Natural killer cell (primary cell): ENCODE measurements at regions not wholly inside any gene's neighbourhood (a gene's known extent, or its start where the extent isn't known, plus 50 kb on each side); places are given as distances from the start of the nearest gene placed in this dataset.

ENCODE experiments used
- ATAC-seq, 3 donors: fragments of 150-1000 bp in 2 of 3; fragments of 200-7000 bp in 1 of 3; cut with Tn5 transposase; 1 replicate in 1 of 3; 2 replicates in 2 of 3; pipeline ENCODE4 v1.10.0; 2021; ENCODE audit warnings: mild to moderate bottlenecking in 2 of 3, moderate library complexity in 2 of 3
- DNase-seq, 2 donors: peaks; one replicate each; pipeline versions ENCODE4 v3.0.0 to v3.0.0-alpha.2; 2013 to 2021; ENCODE audit warnings: mixed read lengths in 1 of 2
- H3K27ac ChIP-seq: one replicate; pipeline ENCODE4 v1.5.1; 2013; ENCODE audit warnings: mild to moderate bottlenecking, low read length
- H3K27me3 ChIP-seq: one replicate; pipeline ENCODE4 v1.6.1; 2013; ENCODE audit warnings: low read length; ENCODE audit not compliant: control insufficient read depth, insufficient read depth
- H3K36me3 ChIP-seq: one replicate; pipeline ENCODE4 v1.6.1; 2013; ENCODE audit warnings: low read length; ENCODE audit not compliant: control insufficient read depth, insufficient read depth
- H3K4me1 ChIP-seq: one replicate; pipeline ENCODE4 v1.6.1; 2013; ENCODE audit warnings: low read length; ENCODE audit not compliant: control insufficient read depth, insufficient read depth
- H3K4me3 ChIP-seq: one replicate; pipeline ENCODE4 v1.5.1; 2013; ENCODE audit warnings: low read length
- H3K9me3 ChIP-seq: one replicate; pipeline ENCODE4 v1.6.1; 2013; ENCODE audit warnings: low read length; ENCODE audit not compliant: control insufficient read depth, insufficient read depth
- H3K27ac Mint-ChIP-seq, 2 donors: one replicate each; pipeline ENCODE4 v1.8.0; 2022; ENCODE audit warnings: mild to moderate bottlenecking in 2 of 2, mixed read lengths in 2 of 2, moderate library complexity in 1 of 2
- H3K27me3 Mint-ChIP-seq, 2 donors: one replicate each; pipeline ENCODE4 v1.8.0; 2022; ENCODE audit warnings: low read depth in 2 of 2, mixed read lengths in 2 of 2
- H3K36me3 Mint-ChIP-seq: one replicate; pipeline ENCODE4 v1.8.0; 2022; ENCODE audit warnings: mixed read lengths
- H3K4me1 Mint-ChIP-seq, 2 donors: one replicate each; pipeline ENCODE4 v1.8.0; 2022; ENCODE audit warnings: mixed read lengths in 2 of 2
- H3K4me3 Mint-ChIP-seq: one replicate; pipeline ENCODE4 v1.8.0; 2022; ENCODE audit warnings: mild to moderate bottlenecking, moderate library complexity, mixed read lengths
- H3K9me3 Mint-ChIP-seq, 2 donors: one replicate each; pipeline ENCODE4 v1.8.0; 2022; ENCODE audit warnings: mixed read lengths in 2 of 2
- CTCF ChIP-seq: fragments of 200-600 bp; IDR thresholded peaks from one replicate; pipeline ENCODE4 v1.8.0; 2022; ENCODE audit warnings: antibody characterized with exemption
- WGBS: methylation state at CpG from one replicate; pipeline ENCODE4 v1.1.7; 2013; ENCODE audit warnings: missing lambda C conversion rate; ENCODE audit not compliant: insufficient coverage; 5-methylcytosine and 5-hydroxymethylcytosine counted together
- intact Hi-C: fragments of 100-400 bp; cut with micrococcal nuclease; formaldehyde crosslinking; loops from one replicate; pipeline ENCODE4 v1.14.2; 2022

GRCh38 chr2:58460670-58461069, 219.5 kb upstream of the FANCL start:
- ATAC-seq: no peak
- H3K4me3 ChIP-seq: no peak overlapping the region
- WGBS: 91% methylated on average over 22 of the region's 22 CpGs
- TF ChIP-seq CTCF: no peak
- Mint-ChIP-seq H3K27ac (no peak overlapping the region), H3K36me3 (no peaks in the 10 kb centered on the region), H3K4me3 (no peak overlapping the region), H3K9me3 (peaks cover 3 to 4% of the 10 kb centered on the region in 2 donors), H3K27me3 (peaks cover 0 to 2% of the 10 kb centered on the region in 2 donors), H3K4me1 (no peaks in the 10 kb centered on the region)
- no peaks in the 10 kb centered on the region for H3K27me3 ChIP-seq
- H3K9me3 ChIP-seq: no peaks in the 10 kb centered on the region
- no peak overlapping the region for H3K27ac ChIP-seq
- H3K4me1 ChIP-seq: no peaks in the 10 kb centered on the region
- DNase-seq: no peak
- H3K36me3 ChIP-seq: no peaks in the 10 kb centered on the region
- intact Hi-C loops: no loop called here

GRCh38 chr2:58449286-58450010, 208.3 kb upstream of the FANCL start:
- Mint-ChIP-seq H3K27me3 (peaks cover 0 to 3% of the 10 kb centered on the region in 2 donors), H3K36me3 (no peaks in the 10 kb centered on the region), H3K4me3 (no peak overlapping the region), H3K27ac (no peak overlapping the region), H3K4me1 (no peaks in the 10 kb centered on the region), H3K9me3 (no peaks in the 10 kb centered on the region)
- H3K36me3 ChIP-seq: no peaks in the 10 kb centered on the region
- no peaks in the 10 kb centered on the region for H3K4me1 ChIP-seq
- 70% methylated on average over 3 of the region's 3 CpGs for WGBS
- no peak for TF ChIP-seq CTCF
- ATAC-seq (no peak), DNase-seq (no peak)
- no peak overlapping the region for H3K4me3 ChIP-seq
- no peak overlapping the region for H3K27ac ChIP-seq
- no peaks in the 10 kb centered on the region for H3K27me3 ChIP-seq
- intact Hi-C loops: no loop called here
- no peaks in the 10 kb centered on the region for H3K9me3 ChIP-seq

- H3K4me1 Mint-ChIP-seq: no peaks in the 10 kb centered on the region
- ATAC-seq: no peak
These were observed 207.7 kb upstream of the FANCL start for GRCh38 chr2:58448845-58449244.

More at GRCh38 chr2:58448845-58449244, 207.7 kb upstream of the FANCL start:
- intact Hi-C loops: no loop called here
- H3K36me3 ChIP-seq: no peaks in the 10 kb centered on the region
- H3K9me3 Mint-ChIP-seq: no peaks in the 10 kb centered on the region
- no peak overlapping the region for H3K4me3 Mint-ChIP-seq
- TF ChIP-seq CTCF: no peak
- no peak overlapping the region for H3K27ac ChIP-seq
- H3K4me3 ChIP-seq: no peak overlapping the region
- H3K36me3 Mint-ChIP-seq: no peaks in the 10 kb centered on the region
- no peak overlapping the region for H3K27ac Mint-ChIP-seq
- H3K27me3 ChIP-seq: no peaks in the 10 kb centered on the region
- H3K9me3 ChIP-seq: no peaks in the 10 kb centered on the region
- peaks cover 0 to 3% of the 10 kb centered on the region in 2 donors for H3K27me3 Mint-ChIP-seq
- DNase-seq: no peak
- WGBS: no CpG with 5 or more reads among the region's 2 CpGs
- H3K4me1 ChIP-seq: no peaks in the 10 kb centered on the region
